ENCODE measurements at regions not wholly inside any gene's neighbourhood (a gene's known extent, or its start where the extent isn't known, plus 50 kb on each side); places are given as distances from the start of the nearest gene placed in this dataset.
"Not testable (repeated sequence)": the region's sequence is repeated elsewhere in the genome, so short reads cannot be mapped to it uniquely, and the experiment has no call there.

- not testable (repeated sequence) for DNase-seq (ENCODE audit: low spot score)
These were observed 160.2 kb downstream of the LAT start for GRCh38 chr16:29145086-29145485.

DNA sequence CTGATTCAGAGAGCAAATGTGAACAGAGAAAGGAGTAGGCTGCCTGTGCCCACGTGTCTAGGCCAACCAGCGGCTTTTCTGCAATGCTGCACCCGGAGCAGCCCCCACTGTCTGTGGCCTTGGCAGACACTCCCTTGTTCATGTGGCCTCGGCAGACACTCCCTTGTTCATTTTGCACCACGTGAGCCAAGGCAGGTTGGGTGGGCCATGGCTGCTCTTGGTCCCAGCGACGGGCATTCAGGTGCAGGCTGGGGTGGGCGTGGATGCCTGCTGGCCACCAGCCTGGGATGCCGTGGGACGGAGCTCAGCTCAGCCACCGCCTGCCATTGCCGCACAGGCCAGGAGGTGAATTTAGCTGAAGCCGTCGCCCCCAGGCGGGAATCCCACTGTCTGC lies 159.8 kb downstream of the LAT start:
- DNase-seq (ENCODE audit: low spot score), result not testable (repeated sequence)

GRCh38 chr16:29143739-29144668 lies 159.2 kb downstream of the LAT start:
- not testable (repeated sequence) for DNase-seq (ENCODE audit: low spot score)

DNA sequence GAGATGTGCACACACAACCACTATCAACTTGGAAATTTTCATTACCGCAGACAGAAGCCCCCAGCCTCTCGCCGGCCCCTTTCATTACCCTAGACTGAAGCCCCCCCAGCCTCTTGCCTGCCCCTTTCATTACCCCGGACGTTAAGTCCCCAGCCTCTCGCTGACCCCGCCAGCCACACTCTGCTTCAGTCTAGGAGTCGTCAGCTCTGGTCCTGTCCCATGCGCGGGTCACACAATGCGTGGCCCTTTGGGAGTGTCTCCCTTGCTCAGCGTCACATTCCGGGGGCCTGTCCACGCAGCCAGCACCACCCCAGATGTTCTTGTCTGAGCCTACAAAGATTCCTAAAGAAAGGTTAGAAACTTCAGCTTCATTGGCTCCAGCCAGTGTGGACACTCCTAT lies 157.7 kb downstream of the LAT start:
- DNase-seq (ENCODE audit: low spot score), result not testable (repeated sequence)

DNA sequence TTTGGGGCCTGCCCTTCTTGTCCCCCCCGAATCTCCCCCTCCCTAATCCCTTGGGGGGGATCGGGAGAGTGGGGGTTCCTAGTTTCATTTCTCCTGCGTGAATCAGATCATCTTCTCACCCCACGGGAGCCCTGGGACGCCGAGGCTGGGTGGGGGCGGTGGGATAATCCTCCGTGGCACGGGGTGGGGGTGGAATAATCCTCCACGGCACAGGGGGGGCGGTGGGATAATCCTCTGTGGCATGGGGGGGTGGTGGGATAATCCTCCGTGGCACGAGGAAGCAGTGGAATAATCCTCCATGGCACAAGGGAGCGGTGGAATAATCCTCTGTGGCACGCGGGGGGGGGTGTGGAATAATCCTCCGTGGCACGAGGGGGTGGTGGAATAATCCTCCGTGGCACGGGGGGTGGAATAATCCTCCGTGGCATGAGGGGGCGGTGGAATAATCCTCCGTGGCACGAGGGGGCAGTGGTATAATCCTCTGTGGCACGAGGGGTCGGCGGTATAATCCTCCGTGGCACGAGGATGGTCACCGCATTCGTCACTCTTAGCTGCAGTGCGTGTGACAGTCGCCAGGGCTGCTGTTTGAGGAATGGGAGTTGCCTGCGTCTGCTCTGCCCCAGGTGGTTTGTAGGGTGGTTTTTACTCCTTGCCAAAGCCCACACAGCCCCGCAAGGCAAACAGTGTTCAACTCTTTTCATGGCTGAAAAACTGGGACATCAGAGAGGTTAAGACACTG lies 156.9 kb downstream of the LAT start:
- no peak for DNase-seq (ENCODE audit: low spot score)

DNA sequence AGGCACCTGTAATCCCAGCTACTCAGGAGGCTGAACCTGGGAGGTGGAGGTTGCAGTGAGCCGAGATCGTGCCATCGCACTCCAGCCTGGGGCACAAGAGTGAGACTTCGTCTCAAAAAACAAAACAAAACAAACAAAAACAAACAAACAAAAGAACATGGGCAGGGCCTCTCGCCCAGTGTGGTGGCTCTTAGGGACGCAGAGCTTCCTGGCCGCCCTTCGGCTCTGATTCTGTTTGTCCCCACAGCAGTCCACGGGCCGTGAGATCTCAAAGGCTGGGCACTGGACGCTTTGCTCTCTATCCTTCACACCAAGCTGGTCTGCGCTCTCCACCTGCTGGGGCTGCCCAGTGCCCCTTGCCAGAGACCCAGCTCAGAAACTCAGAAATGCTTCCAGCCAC lies 156.3 kb downstream of the LAT start:
- not testable (repeated sequence) for DNase-seq (ENCODE audit: low spot score)

DNA sequence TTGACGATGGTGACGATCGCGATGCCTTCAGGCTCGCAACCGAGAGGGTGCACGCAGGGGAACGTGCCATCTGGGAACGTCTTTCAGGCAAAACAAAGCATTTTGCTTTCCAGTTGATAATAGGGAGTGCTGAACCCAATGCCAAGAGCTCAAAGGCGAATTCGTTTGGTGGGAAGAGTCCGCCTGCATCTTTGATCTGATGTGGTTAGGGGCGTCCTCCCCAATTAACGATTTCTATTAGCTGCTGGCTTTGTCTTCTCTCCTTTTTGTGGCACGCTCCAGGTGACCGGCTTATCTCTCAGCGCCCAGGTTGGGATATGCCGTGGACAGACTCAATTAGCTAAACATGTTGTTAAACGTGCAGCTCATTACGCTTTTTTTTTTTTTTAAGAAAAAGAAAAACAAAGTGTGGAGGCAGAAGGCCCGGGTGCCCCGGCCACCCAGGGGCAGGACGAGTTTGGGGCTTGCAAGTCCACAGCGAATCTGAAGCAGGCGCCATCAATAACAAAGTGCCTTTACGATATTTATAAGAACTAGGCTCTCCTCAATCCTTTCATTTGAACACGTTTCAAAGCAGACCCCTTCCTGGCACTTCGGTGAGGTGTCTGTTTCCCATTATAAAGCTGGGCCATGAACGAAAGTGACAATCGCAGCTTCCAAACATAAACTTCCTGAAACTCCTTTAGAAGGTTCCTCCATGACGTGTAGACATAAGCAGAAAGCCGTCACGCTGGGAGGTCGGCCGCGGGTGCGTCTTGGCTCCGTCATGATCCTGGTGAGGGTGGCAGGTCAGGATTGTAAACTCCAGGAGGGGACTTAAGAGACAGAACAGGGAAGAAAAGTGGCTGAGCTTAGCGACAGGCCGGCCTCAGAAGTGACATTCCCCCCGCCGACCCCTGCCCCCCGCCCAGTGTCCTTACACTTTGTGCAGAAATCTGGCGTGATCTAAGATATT lies 155.3 kb downstream of the LAT start:
- DNase-seq (ENCODE audit: low spot score), result not testable (repeated sequence)

- DNase-seq (ENCODE audit: low spot score), result no peak
These were observed 154.5 kb downstream of the LAT start for GRCh38 chr16:29139261-29139802.

DNA sequence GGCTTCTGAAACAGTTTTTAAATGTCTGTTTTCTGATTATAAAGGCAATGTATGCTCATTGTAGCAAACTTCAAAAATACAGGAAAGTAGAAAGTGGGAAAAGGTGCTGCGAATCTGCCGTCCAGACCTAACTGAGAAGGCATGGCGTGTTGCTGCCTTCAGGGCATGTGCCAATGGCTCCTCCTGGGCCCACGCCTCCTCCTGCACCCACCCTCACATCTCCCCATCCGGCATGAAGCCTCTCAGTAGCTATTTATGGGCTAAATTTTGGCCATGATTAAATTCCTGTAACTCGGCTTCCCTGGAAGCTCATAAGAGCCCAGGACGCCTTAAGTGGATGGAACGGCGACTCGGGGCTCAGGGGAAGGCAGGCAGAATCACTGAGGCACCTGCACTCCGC lies 153.8 kb downstream of the LAT start:
- not testable (repeated sequence) for DNase-seq (ENCODE audit: low spot score)

DNA sequence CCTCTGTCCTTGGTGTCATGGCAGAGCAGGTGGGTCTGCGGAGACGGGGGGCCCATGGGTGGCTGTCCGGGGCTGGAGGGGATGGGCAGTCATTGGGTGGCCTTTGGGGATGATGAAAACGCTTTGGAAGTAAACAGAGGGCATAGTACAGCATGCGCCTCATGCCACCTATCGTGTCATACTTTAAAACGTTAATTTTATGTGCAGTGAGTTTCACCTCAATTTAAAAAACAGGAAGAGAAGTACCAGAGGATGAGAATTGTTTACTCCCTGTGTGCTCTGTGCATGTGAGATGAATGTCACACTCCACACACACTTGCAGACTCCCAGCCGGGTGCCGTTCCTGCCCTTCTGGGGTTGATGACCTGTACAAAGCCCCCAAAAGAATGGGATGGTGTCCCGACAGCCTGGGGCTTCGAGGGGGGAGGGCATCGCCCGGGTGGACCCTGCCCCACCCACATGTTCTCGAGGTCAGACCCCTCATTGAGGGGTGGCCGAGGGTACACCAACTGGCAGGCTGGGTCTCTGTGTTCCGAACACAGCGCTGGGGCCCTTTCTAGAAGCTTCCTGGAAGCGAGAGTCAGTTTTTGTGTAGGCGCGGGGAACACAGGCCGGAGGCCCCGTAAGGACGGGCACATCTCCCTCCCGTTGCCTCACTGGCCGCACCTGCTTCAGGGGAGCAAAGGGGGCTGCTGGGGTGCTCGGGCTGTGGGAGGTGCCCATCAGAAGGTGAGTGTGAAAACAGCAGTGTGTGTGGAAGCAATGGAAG lies 153.2 kb downstream of the LAT start:
- not testable (repeated sequence) for DNase-seq (ENCODE audit: low spot score)

- DNase-seq (ENCODE audit: low spot score), result not testable (repeated sequence)
These were observed 152.6 kb downstream of the LAT start for GRCh38 chr16:29137461-29137860.

DNA sequence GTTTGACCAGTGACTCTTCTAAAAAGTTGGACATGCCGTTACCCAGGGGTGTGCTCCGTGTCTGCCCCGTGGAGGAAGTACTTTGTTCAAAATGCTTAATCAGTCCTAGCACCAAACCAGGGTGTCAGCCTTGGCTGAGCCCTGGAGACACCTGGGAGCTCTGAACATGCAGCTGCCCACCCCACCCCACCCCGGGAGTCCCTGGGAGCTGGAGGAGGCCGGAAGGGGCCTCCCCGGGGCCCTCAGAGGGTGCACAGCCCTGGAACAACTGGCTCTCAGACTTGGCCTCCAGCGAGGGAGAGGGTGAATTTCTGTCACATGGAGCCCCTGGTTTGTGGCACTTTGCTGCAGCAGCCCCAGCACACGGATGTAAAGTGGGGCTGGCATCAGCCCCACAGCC lies 152.1 kb downstream of the LAT start:
- DNase-seq (ENCODE audit: low spot score), result not testable (repeated sequence)

DNA sequence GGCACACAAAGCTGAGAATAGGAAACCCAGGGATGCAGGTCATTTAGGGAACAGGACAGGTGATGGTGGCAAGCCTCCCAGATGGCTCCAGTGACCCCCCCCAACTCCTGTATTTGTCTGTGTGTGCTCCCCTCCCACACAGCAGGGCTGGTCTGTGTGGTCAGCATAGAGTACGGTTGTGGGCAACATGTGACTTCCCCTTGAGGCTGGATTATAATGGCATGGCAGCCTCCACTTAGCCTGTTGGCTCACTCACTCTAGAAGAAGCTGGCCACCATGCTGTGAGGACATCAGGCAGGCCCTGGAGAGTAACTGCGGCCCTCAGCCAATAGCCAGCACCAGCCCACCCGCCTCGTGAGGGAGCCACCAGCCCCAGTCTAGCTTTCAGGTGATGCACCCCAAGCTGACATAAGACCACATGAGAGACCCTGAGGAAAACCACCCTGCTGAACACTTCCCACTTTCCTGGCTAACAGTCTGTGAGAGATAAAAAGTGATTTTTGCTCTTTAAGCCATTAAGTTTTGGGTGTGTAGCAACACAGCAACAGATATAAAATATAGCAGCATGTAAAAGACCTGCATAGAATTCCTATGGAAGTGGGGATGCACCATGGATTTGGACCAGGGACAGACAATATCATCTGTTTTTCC lies 151.3 kb downstream of the LAT start:
- DNase-seq (ENCODE audit: low spot score), result not testable (repeated sequence)

DNA sequence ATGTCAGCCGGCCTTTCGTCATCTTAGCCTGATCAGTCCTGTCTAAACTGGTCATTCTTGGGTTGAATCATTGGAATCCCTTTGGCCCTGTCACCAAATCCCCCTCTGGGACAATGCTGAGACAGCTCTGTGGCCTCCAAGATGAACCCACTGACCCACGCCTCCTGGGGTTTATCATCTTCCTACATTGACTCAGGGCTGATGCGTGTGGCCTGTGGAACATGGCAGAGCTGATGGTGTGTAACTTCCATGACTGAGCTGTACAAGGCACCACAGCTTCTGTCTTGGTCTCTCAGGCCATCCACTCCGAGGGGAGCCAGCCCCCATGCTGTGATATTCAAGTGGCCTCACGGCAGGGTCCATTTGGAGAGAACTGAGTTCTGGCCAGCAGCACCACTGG lies 150.2 kb downstream of the LAT start:
- not testable (repeated sequence) for DNase-seq (ENCODE audit: low spot score)

DNA sequence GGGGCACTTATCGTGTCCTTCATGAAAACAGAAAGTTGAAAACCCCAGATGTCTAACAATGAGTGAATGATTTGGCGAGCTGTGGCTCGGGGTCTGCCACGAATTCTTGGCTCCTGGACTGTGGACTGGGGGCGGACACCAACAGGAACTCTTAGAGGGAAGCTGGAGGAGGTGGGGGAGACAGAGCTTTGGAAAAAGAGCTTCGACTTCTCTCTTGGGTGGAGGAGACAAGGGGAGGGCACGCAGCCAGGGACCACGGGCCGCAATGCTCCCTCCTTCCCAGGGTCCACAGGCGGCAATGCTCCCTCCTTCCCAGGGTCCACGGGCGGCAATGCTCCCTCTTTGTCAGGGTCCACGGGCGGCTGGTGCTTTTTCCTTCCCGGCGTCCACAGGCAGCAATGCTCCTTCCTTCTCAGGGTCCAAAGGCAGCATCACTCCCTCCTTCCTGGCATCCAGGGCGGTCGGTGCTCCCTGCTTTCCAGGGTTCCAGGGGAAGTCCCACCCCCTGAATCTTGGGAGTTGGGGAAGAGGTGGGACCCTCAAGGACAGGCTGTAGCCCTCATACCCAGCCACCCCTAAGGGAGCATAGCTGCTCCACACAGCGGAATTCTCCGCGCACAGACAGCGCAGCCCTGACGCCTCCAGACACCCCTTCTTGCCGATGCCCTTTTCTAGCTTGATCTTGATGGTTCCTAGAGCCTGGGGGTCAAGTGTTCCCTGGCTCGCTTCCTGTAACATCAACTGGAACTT lies 149.0 kb downstream of the LAT start:
- DNase-seq (ENCODE audit: low spot score), result not testable (repeated sequence)

- DNase-seq (ENCODE audit: low spot score), result not testable (repeated sequence)
These were observed 148.0 kb downstream of the LAT start for GRCh38 chr16:29132869-29133268.

DNA sequence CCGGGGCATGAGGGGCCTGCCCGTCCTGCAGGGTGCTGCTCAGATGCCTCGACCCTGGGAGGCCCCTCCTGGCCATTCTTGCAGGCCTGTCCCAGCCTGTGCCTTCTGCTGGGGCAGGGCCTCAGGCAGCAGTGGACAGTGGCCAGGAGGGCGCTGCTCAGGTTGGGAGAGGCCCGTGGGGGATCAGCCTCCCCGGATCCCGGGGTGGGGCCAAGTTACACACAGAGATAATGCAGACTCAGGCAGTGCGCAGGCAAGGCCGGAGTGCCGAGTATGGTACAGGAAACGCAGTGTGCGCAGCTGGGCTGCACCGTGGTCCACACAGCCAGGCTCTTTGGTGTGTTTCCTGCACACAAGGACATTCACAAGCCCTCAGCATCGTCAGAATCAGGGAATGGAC lies 147.6 kb downstream of the LAT start:
- DNase-seq (ENCODE audit: low spot score), result not testable (repeated sequence)

DNA sequence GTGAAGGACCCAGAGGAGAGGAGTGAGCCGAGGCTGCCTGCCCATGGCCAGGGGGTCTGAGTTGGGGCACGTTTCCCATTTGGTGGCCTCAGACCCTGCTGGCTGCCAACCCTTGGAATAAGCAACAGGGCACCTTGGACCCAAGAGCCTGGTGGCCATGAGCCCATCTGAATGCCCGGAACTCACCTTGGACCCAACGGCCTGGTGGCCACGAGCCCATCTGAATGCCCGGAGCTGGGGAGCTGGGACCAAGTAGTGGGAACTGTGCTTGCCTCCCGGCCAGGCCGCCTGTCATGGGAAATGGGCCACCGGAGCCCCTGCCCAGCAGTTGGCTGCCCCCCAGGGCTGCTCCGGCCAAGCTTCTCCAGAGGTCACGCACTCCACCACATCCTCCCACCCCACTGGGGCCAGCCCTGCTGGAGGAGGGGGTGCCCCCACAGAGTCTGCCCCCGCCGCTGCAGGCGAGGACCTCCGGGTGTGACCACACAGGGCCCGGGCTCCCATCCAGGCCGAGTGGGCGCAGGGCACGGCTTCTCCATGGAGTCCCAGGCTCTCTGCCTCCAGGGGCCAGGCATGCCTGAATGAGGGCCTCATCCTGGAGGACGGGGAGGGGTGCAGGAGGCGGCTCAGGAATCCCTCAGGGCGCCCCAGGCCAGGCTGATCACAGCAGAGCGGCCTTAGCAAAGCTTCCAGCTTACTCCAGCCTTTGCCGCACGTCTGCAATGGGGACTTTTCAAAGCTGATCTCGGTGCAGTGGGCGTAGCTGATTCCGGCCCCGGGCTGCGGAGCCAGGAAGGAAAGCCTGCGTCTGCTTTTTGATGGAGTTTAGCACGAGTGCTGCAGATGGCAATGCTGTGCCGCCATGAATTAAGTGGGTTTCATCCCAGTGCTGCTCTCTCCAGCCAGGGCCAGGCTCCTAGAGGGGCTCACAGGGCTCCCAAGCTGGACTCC lies 146.3 kb downstream of the LAT start:
- not testable (repeated sequence) for DNase-seq (ENCODE audit: low spot score)

All from CD4-positive, alpha-beta T cell treated with Interleukin-2 at 100 ng/mL for 4 hours (primary cell).